Suprapubic skin (tissue), 4 donors: ENCODE measurements at regions not wholly inside any gene's neighbourhood (a gene's known extent, or its start where the extent isn't known, plus 50 kb on each side); places are given as distances from the start of the nearest gene placed in this dataset.

Source experiments
- DNase-seq, 2 donors: peaks; one replicate each; pipeline ENCODE4 v3.0.0-alpha.2; 2019; ENCODE audit warnings: low spot score in 2 of 2
- H3K27ac ChIP-seq: fragments of 200-600 bp; sonication (generic); one replicate; pipeline ENCODE4 v1.5.1; 2019
- H3K27me3 ChIP-seq: fragments of 200-600 bp; sonication (generic); one replicate; pipeline ENCODE4 v1.5.1; 2019
- H3K36me3 ChIP-seq: fragments of 200-600 bp; sonication (generic); one replicate; pipeline ENCODE4 v1.5.1; 2019
- H3K4me1 ChIP-seq: fragments of 200-600 bp; sonication (generic); one replicate; pipeline ENCODE4 v1.5.1; 2019
- H3K4me3 ChIP-seq: fragments of 200-600 bp; sonication (generic); one replicate; pipeline ENCODE4 v1.5.1; 2019; ENCODE audit warnings: mild to moderate bottlenecking
- H3K9me3 ChIP-seq: fragments of 200-600 bp; sonication (generic); one replicate; pipeline ENCODE4 v1.5.1; 2019
- EP300 ChIP-seq: sonication (generic); formaldehyde crosslinking; IDR thresholded peaks from one replicate; pipeline ENCODE4 v1.6.1; 2017; ENCODE audit warnings: antibody characterized with exemption
- POLR2A ChIP-seq, 2 donors: fragments of 450-650 bp; IDR thresholded peaks; one replicate each; pipeline ENCODE4 v1.6.1; 2017; ENCODE audit warnings: antibody characterized with exemption in 2 of 2, mild to moderate bottlenecking in 2 of 2, moderate library complexity in 2 of 2
- POLR2AphosphoS5 ChIP-seq, 3 donors: sonication (generic); formaldehyde crosslinking; IDR thresholded peaks; one replicate each; pipeline ENCODE4 v1.6.1; 2017; ENCODE audit warnings: antibody characterized with exemption in 3 of 3
- WGBS: methylation state at CpG from one replicate; pipeline ENCODE4 v1.1.5; 2018; 5-methylcytosine and 5-hydroxymethylcytosine counted together
- TF ChIP-seq, protein P1 (sequence below), 2 donors: fragments of 200-600 bp in 1 of 2; fragments of 450-650 bp in 1 of 2; sonication (generic) in 1 of 2; IDR thresholded peaks; one replicate each; pipeline ENCODE4 v1.5.1; 2016 to 2019; ENCODE audit warnings: antibody characterized with exemption in 2 of 2, mild to moderate bottlenecking in 1 of 2, moderate library complexity in 1 of 2

- WGBS = 98% methylated on average over 5 of the region's 5 CpGs
- Histone ChIP-seq H3K4me1 (peaks cover 5% of the 10 kb centered on the region), H3K27me3 (no peaks in the 10 kb centered on the region), H3K27ac (no peak overlapping the region), H3K36me3 (no peaks in the 10 kb centered on the region), H3K4me3 (no peak overlapping the region), H3K9me3 (no peaks in the 10 kb centered on the region)
- TF ChIP-seq POLR2AphosphoS5 (IDR thresholded peaks at IDR 0.05) (no peak), POLR2A (IDR thresholded peaks at IDR 0.05) (no peak), EP300 (no peak)
- TF ChIP-seq, protein P1, sequence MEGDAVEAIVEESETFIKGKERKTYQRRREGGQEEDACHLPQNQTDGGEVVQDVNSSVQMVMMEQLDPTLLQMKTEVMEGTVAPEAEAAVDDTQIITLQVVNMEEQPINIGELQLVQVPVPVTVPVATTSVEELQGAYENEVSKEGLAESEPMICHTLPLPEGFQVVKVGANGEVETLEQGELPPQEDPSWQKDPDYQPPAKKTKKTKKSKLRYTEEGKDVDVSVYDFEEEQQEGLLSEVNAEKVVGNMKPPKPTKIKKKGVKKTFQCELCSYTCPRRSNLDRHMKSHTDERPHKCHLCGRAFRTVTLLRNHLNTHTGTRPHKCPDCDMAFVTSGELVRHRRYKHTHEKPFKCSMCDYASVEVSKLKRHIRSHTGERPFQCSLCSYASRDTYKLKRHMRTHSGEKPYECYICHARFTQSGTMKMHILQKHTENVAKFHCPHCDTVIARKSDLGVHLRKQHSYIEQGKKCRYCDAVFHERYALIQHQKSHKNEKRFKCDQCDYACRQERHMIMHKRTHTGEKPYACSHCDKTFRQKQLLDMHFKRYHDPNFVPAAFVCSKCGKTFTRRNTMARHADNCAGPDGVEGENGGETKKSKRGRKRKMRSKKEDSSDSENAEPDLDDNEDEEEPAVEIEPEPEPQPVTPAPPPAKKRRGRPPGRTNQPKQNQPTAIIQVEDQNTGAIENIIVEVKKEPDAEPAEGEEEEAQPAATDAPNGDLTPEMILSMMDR (IDR thresholded peaks at IDR 0.05) = no peak
- DNase-seq = no peak
These were observed 526.1 kb upstream of the KLF4 start for GRCh38 chr9:108015690-108016089.

- TF ChIP-seq POLR2A (IDR thresholded peaks at IDR 0.05) = no peak
- no peak for TF ChIP-seq EP300
- no peak for TF ChIP-seq POLR2AphosphoS5 (IDR thresholded peaks at IDR 0.05)
- TF ChIP-seq, protein P1 (IDR thresholded peaks at IDR 0.05) = no peak
- Histone ChIP-seq H3K4me3 (no peak overlapping the region), H3K27me3 (no peaks in the 10 kb centered on the region), H3K27ac (no peak overlapping the region), H3K36me3 (no peaks in the 10 kb centered on the region), H3K4me1 (peaks cover 5% of the 10 kb centered on the region), H3K9me3 (no peaks in the 10 kb centered on the region)
- no peak for DNase-seq
- WGBS = 94% methylated on average over 2 of the region's 2 CpGs
These were observed 524.8 kb upstream of the KLF4 start for GRCh38 chr9:108014353-108014752.

DNA sequence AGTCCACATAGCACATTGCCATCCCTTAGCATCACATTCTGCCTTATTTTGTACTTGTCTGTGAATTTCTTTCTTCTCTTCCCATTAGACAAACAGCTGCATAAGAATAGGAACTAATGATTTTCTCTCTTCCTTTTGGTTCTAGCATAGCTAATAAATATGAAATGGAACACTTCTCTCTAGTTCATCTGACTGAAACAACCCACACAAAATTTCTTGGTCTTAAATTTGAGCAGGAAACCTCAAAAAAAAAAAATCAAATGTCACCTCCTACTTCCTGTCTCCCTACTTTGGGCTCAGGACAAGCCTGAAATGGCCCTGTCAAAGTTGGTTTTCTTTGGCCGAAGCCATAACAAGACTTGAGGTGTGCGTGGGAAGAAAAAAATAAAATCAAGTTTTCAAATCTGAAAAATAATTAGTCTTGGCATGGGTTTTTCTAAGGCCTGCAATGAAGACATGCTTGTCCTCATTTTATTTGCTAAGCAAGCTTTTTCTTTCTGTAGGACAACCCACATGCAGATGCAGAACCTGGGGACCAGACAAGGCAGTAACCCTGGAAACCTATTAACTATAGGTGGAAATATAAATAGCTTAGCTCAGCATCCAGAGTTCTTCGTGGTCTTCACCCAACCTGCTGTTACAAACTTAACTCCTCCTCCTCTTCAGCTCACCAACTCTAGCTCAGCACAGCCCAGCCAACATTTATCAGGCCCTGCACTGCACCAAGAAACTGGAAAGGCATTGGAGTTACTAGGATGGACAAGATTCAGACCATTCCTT, 523.5 kb upstream of the KLF4 start:
- H3K27ac ChIP-seq = no peak overlapping the region
- no peaks in the 10 kb centered on the region for H3K36me3 ChIP-seq
- WGBS = 58% methylated on average over 3 of the region's 3 CpGs
- no peak overlapping the region for H3K4me3 ChIP-seq
- no peaks in the 10 kb centered on the region for H3K27me3 ChIP-seq
- TF ChIP-seq POLR2A (IDR thresholded peaks at IDR 0.05) (no peak), POLR2AphosphoS5 (IDR thresholded peaks at IDR 0.05) (no peak), EP300 (no peak)
- TF ChIP-seq, protein P1 (IDR thresholded peaks at IDR 0.05) = no peak
- H3K9me3 ChIP-seq = no peaks in the 10 kb centered on the region
- H3K4me1 ChIP-seq = peaks cover 5% of the 10 kb centered on the region
- DNase-seq = no peak

DNA sequence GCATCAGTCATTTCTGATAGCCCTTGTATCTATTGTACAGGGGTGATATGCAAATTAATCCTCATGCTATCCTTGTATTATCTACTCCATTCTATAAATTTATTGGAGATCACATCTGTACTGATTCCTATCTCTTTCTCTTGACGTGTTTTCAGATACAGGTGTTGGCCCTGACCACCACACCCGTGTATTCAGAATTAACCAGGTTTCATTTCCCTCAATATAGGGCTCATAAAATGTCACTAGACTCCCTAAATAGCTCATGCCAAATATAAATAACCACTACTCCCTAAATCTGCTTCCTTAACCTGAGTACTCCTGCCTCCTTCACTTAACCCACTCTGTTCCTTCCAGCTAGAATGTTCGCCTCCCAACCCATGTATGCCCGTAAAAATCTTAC, 522.8 kb upstream of the KLF4 start:
- Histone ChIP-seq H3K27me3 (no peaks in the 10 kb centered on the region), H3K36me3 (no peaks in the 10 kb centered on the region), H3K9me3 (no peaks in the 10 kb centered on the region), H3K4me1 (peaks cover 3% of the 10 kb centered on the region), H3K27ac (no peak overlapping the region), H3K4me3 (no peak overlapping the region)
- DNase-seq = no peak
- WGBS = 84% methylated on average over 4 of the region's 4 CpGs
- TF ChIP-seq, protein P1 (IDR thresholded peaks at IDR 0.05) = no peak
- TF ChIP-seq EP300 (no peak), POLR2A (IDR thresholded peaks at IDR 0.05) (no peak), POLR2AphosphoS5 (IDR thresholded peaks at IDR 0.05) (no peak)

GRCh38 chr9:108003526-108003925, 514.0 kb upstream of the KLF4 start:
- H3K36me3 ChIP-seq = no peaks in the 10 kb centered on the region
- no peak for DNase-seq
- no peak overlapping the region for H3K4me3 ChIP-seq
- H3K27ac ChIP-seq = no peak overlapping the region
- no peaks in the 10 kb centered on the region for H3K4me1 ChIP-seq
- H3K9me3 ChIP-seq = no peaks in the 10 kb centered on the region
- WGBS = 67% methylated on average over 5 of the region's 5 CpGs
- no peaks in the 10 kb centered on the region for H3K27me3 ChIP-seq
- TF ChIP-seq, protein P1 (IDR thresholded peaks at IDR 0.05) = no peak
- TF ChIP-seq EP300 (no peak), POLR2AphosphoS5 (IDR thresholded peaks at IDR 0.05) (no peak), POLR2A (IDR thresholded peaks at IDR 0.05) (no peak)
